Keratinocyte (primary cell): ENCODE measurements at regions not wholly inside any gene's neighbourhood (a gene's known extent, or its start where the extent isn't known, plus 50 kb on each side); places are given as distances from the start of the nearest gene placed in this dataset.

ENCODE experiments used
- DNase-seq: peaks from one replicate; pipeline ENCODE4 v3.0.0-alpha.2; 2011; ENCODE audit warnings: low read depth, missing footprints, low spot score
- FAIRE-seq: peaks from 2 replicates; lab custom pipeline; 2011; peaks lifted over from hg19 to GRCh38; lab: Jason Lieb, UNC
- H2AFZ ChIP-seq: 2 replicates; pipeline ENCODE4 v1.6.0; 2012; ENCODE audit warnings: low read length, control low read depth, inconsistent platforms; ENCODE audit not compliant: control insufficient read depth
- H3K27ac ChIP-seq: 2 replicates; pipeline ENCODE4 v1.5.1; 2011; ENCODE audit warnings: low read length; ENCODE audit not compliant: control insufficient read depth, insufficient read depth
- H3K27me3 ChIP-seq: 3 replicates; pipeline ENCODE4 v1.6.0; 2011; ENCODE audit warnings: low read length; ENCODE audit not compliant: control insufficient read depth, insufficient read depth; ENCODE audit errors: extremely low read depth
- H3K36me3 ChIP-seq, 2 experiments: 2 replicates in 1 of 2; 3 replicates in 1 of 2; pipeline ENCODE4 v1.5.1; 2011; ENCODE audit warnings: low read length in 2 of 2, mild to moderate bottlenecking in 1 of 2; ENCODE audit not compliant: control insufficient read depth in 2 of 2, insufficient read depth in 2 of 2; ENCODE audit errors: extremely low read depth in 1 of 2
- H3K4me1 ChIP-seq: 3 replicates; pipeline ENCODE4 v1.5.1; 2011; ENCODE audit warnings: low read length; ENCODE audit not compliant: control insufficient read depth, insufficient read depth; ENCODE audit errors: extremely low read depth
- H3K4me2 ChIP-seq: 3 replicates; pipeline ENCODE4 v1.6.0; 2011; ENCODE audit warnings: low read depth, low read length; ENCODE audit not compliant: control insufficient read depth, insufficient read depth; ENCODE audit errors: extremely low read depth
- H3K4me3 ChIP-seq, 3 experiments: fragments of 200-600 bp in 1 of 3; sonication (generic) in 1 of 3; 2 replicates in 2 of 3; 3 replicates in 1 of 3; pipeline ENCODE4 v1.5.1; 2011 to 2016; ENCODE audit warnings: low read length in 3 of 3, mild to moderate bottlenecking in 3 of 3, control low read depth in 2 of 3, inconsistent platforms in 1 of 3, low read depth in 1 of 3, mixed read lengths in 1 of 3, mixed run types in 1 of 3, moderate library complexity in 1 of 3; ENCODE audit not compliant: control insufficient read depth in 2 of 3, insufficient read depth in 2 of 3; ENCODE audit errors: extremely low read depth in 1 of 3
- H3K79me2 ChIP-seq: 2 replicates; pipeline ENCODE4 v1.6.0; 2012; ENCODE audit warnings: low read length; ENCODE audit not compliant: control insufficient read depth, insufficient read depth
- H3K9ac ChIP-seq: 3 replicates; pipeline ENCODE4 v1.6.0; 2011; ENCODE audit warnings: low read length; ENCODE audit not compliant: control insufficient read depth, insufficient read depth; ENCODE audit errors: extremely low read depth
- H3K9me1 ChIP-seq: 3 replicates; pipeline ENCODE4 v1.6.0; 2011; ENCODE audit warnings: low read length; ENCODE audit not compliant: control insufficient read depth, insufficient read depth; ENCODE audit errors: extremely low read depth
- H3K9me3 ChIP-seq: 2 replicates; pipeline ENCODE4 v1.5.1; 2012; ENCODE audit warnings: low read depth, low read length; ENCODE audit not compliant: control insufficient read depth
- H4K20me1 ChIP-seq: 3 replicates; pipeline ENCODE4 v1.6.0; 2011; ENCODE audit warnings: low read length; ENCODE audit not compliant: control insufficient read depth, insufficient read depth; ENCODE audit errors: extremely low read depth
- EZH2 ChIP-seq: IDR thresholded peaks from one replicate; pipeline ENCODE4 v1.6.1; 2012; ENCODE audit warnings: inconsistent platforms, mild to moderate bottlenecking, low read length, moderate library complexity
- dilution Hi-C: fragments of 300-500 bp; cut with MboI; formaldehyde crosslinking; loops from one replicate; pipeline ENCODE4 v1.7.0; 2020; ENCODE audit warnings: low sequenced_read_pairs; ENCODE audit not compliant: extremely low pct_ligation_motif_present
- TF ChIP-seq, protein P1 (sequence below), 3 experiments: IDR thresholded peaks in 1 of 3; conservative IDR thresholded peaks in 1 of 3; optimal IDR thresholded peaks in 1 of 3; 2 replicates in 2 of 3; 3 replicates in 1 of 3; pipeline versions ENCODE3 to v1.5.1; 2011; ENCODE audit warnings: low read length in 3 of 3, mild to moderate bottlenecking in 3 of 3, moderate library complexity in 2 of 3, control low read depth in 1 of 3, inconsistent platforms in 1 of 3; ENCODE audit not compliant: insufficient read depth in 2 of 3; ENCODE audit errors: extremely low read depth in 1 of 3

DNA sequence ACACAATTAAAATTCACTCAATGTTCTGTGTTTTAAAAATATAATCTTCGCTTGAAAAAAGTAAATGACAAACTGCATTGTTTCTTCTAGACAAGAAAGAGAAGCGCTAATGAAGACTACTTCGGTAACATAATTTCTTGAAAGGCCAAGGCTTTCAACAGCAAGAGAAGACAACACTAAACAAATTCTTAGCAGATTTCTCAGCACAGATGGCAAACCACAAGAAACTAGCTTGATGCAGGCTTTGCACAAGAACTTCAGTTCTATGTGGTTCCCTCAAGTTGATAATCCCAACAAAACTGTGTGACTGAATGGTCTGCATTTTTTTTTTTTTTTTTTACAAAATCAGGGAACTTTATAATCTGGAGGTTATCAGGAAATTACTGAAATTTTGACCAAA, 447.4 kb upstream of the NRSN1 start:
- DNase-seq: no peak
- Histone ChIP-seq H2AFZ (no peak overlapping the region), H3K9me3 (no peaks in the 10 kb centered on the region), H3K9ac (no peak overlapping the region), H3K4me1 (no peaks in the 10 kb centered on the region), H3K27ac (no peak overlapping the region), H4K20me1 (no peaks in the 10 kb centered on the region), H3K79me2 (no peaks in the 10 kb centered on the region), H3K4me2 (no peak overlapping the region), H3K27me3 (no peaks in the 10 kb centered on the region), H3K36me3 (no peaks in the 10 kb centered on the region), H3K4me3 (no peak overlapping the region), H3K9me1 (no peaks in the 10 kb centered on the region)
- dilution Hi-C loops: no loop called here
- TF ChIP-seq, protein P1, sequence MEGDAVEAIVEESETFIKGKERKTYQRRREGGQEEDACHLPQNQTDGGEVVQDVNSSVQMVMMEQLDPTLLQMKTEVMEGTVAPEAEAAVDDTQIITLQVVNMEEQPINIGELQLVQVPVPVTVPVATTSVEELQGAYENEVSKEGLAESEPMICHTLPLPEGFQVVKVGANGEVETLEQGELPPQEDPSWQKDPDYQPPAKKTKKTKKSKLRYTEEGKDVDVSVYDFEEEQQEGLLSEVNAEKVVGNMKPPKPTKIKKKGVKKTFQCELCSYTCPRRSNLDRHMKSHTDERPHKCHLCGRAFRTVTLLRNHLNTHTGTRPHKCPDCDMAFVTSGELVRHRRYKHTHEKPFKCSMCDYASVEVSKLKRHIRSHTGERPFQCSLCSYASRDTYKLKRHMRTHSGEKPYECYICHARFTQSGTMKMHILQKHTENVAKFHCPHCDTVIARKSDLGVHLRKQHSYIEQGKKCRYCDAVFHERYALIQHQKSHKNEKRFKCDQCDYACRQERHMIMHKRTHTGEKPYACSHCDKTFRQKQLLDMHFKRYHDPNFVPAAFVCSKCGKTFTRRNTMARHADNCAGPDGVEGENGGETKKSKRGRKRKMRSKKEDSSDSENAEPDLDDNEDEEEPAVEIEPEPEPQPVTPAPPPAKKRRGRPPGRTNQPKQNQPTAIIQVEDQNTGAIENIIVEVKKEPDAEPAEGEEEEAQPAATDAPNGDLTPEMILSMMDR (optimal IDR thresholded peaks at IDR 0.05 in 1 of 3, IDR thresholded peaks at IDR 0.05 in 1 of 3, conservative IDR thresholded peaks at IDR 0.05 in 1 of 3; ENCODE audit: extremely low read depth in 1 of 3, insufficient read depth in 2 of 3, low read length in 3 of 3): no peak
- no peak for TF ChIP-seq EZH2
- FAIRE-seq: no peak

DNA sequence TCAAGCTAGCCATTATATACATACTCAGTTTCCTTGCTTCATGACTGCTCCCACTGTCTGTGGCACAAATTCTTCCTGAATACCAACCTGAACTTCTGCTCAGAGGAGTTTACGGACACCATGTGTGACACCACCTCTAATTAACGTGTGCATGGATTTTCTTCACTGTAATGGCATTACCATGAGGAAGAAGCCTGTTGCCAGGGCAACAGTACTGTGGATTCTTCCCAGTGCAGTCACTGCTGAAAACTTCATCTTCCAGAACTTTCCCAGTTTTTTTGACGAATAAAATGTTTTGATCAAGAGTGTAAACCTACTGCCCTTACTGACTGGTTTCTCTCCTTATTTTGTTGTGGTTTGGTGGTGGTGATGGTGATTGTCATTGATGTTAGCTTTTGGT, 444.3 kb upstream of the NRSN1 start:
- H3K4me1 ChIP-seq: no peaks in the 10 kb centered on the region
- no peaks in the 10 kb centered on the region for H3K9me3 ChIP-seq
- H3K27ac ChIP-seq: no peak overlapping the region
- H3K36me3 ChIP-seq: no peaks in the 10 kb centered on the region
- no peak overlapping the region for H2AFZ ChIP-seq
- H3K9ac ChIP-seq: no peak overlapping the region
- no peaks in the 10 kb centered on the region for H3K79me2 ChIP-seq
- no peaks in the 10 kb centered on the region for H3K27me3 ChIP-seq
- TF ChIP-seq, protein P1 (optimal IDR thresholded peaks at IDR 0.05 in 1 of 3, IDR thresholded peaks at IDR 0.05 in 1 of 3, conservative IDR thresholded peaks at IDR 0.05 in 1 of 3; ENCODE audit: extremely low read depth in 1 of 3, insufficient read depth in 2 of 3, low read length in 3 of 3): no peak
- TF ChIP-seq EZH2: no peak
- H4K20me1 ChIP-seq: no peaks in the 10 kb centered on the region
- DNase-seq (no peak), FAIRE-seq (no peak)
- H3K9me1 ChIP-seq: no peaks in the 10 kb centered on the region
- H3K4me3 ChIP-seq: no peak overlapping the region
- H3K4me2 ChIP-seq: no peak overlapping the region
- dilution Hi-C loops: no loop called here
